COLO668 (cell line): ENCODE measurements at regions not wholly inside any gene's neighbourhood (a gene's known extent, or its start where the extent isn't known, plus 50 kb on each side); places are given as distances from the start of the nearest gene placed in this dataset.

Experiments used
- DNase-seq: peaks from one replicate; lab custom pipeline; 2025; ENCODE audit not compliant: unreplicated experiment; lab: John Stamatoyannopoulos, UW

- DNase-seq, result peak; percentile 46
Observed at GRCh38 chr4:57442831-57443291, 332.7 kb upstream of the IGFBP7 start.

DNA sequence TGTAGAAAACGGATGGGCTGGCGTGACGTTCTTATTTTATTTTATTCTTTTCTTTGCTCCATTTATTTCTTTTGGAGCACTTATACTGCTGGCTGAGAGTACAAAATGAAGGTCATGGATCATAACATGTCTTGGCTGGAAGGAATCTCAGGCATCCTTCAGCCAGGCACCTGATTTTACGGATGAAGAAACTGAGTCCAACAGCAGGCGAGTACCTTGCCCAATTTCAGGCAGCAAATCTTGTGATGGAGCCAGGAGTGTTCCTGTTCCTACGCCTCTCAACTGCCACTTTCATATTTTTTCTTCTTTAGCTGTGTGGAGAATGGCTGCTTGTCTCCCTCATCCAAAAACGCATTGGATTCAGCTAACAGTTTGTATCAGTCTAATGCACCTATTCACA lies 332.1 kb upstream of the IGFBP7 start:
- no peak for DNase-seq

- DNase-seq, result no peak
Observed at GRCh38 chr4:57437649-57438048, 327.5 kb upstream of the IGFBP7 start.

GRCh38 chr4:57435300-57435699 lies 325.1 kb upstream of the IGFBP7 start:
- no peak for DNase-seq

- peak; percentile 22 for DNase-seq
Observed at GRCh38 chr4:57430726-57431125, 320.5 kb upstream of the IGFBP7 start.

- peak; percentile 66 for DNase-seq
Observed at GRCh38 chr4:57426779-57427395, 316.7 kb upstream of the IGFBP7 start.

GRCh38 chr4:57425610-57426009 lies 315.4 kb upstream of the IGFBP7 start:
- no peak for DNase-seq

GRCh38 chr4:57424232-57424897 lies 314.2 kb upstream of the IGFBP7 start:
- DNase-seq, result no peak

GRCh38 chr4:57418133-57418532 lies 307.9 kb upstream of the IGFBP7 start:
- DNase-seq, result no peak

DNA sequence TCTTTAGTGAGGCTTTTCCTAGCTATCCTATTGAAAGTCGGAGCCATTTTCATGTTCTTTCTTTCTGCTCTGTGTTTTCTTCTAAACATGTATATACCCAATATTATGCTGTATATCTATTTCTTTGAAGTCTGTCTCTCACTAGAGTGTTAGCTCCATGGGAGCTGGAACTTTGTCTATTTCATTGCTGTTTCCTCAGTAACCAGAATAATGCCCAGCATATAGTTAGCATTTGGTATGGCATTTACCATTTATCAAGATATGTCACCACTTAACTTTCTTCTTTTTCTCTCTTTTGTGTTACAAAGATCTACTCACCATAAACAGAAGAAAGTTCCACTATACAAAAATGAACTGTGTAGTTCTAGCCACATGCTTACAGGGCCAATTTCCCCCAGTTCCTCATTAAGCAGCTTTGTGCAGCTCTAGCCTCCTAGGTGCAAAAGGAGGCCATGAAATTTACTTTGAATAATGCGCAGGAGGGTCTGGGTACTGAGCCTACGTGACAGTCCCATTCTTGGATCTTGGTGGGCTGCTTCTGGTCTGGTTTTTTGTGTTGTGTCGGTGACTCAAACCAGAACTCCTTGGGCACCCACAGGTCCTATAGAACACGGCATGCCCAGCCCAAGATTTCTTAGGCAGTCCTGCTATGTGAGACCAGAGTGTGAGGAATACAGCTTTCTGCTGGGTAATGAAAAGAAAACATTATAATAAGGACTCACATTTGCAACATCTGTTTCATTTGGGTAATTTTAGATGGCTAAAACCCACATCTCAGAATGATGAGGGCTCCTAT lies 302.3 kb upstream of the IGFBP7 start:
- no peak for DNase-seq

GRCh38 chr4:57410331-57411052 lies 300.3 kb upstream of the IGFBP7 start:
- no peak for DNase-seq

DNA sequence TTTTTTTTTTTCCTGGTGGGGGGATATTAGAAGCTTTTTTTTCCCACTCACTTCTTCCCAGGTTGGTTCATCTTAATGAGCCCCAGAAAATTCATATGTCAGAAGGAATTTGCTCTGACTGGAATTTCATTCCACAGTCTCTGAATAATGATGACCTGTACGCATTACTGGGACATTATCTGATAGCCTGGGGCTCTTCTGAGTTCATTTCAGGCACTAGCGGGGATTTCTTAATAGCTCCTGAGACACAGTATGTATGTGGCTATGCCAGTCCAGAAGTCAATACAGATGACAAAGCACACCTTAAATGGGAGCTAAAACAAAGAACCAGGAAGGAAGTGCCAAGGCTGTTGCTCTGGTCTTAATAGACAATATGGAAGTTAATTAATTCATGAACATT lies 295.2 kb upstream of the IGFBP7 start:
- DNase-seq, result no peak

DNA sequence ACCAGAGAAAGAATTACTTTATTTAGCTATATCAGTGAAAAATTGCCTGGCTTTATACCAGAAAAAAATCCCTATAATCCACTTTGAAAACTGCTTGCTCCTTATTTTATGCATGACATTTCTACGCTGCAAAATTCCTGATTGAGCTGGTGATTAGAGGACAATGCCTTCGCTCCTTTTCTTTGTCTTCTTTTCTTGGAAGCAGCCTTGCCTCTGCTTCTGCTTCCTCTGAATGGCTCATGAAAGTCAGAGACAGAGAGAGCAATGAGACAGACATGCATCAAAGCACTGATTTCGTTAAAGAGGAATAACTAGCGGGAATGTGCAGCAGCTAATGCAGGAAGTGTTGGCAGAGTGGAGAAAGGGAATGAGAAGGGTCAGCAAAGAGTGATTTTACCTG lies 294.3 kb upstream of the IGFBP7 start:
- no peak for DNase-seq

DNA sequence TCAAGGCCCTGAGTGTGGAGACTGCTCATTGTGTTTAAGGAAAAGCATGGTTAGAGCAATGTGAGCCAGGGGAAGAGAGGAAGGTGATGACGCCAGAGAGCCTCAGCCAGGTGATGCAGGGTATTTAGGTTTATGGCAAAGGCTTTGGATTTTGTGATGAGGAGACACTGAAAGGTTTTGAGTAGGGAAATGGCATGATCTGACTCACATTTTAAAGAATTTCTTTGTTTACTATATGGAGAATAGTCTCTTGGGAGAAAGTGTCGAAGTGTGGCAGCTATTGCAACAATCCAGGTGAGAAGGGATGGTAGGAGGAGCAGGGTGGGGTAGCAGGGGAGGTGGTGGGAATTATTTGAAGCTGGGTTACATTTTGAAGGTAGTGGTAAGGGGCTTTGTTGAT lies 293.4 kb upstream of the IGFBP7 start:
- no peak for DNase-seq

- DNase-seq, result no peak
Observed at GRCh38 chr4:57401586-57401985, 291.4 kb upstream of the IGFBP7 start.

DNA sequence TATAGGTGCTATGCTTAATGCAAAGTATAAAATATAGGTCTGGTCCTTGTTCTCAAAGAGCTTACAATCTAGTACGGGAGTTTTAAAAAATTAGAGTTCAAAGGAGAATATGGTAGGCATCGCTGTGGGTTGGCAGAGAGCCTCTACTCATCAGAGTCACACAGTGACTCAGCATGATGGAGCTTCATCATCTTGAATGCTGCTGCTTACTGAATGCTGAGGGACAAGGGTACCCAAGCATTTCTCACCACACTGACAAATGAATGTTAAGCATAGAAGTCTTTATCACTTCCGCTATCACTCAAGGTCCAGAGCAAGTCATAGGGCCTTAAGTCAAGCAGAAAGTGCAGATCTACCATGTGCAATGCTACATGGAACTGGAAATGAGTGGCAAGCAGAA lies 268.6 kb upstream of the IGFBP7 start:
- no peak for DNase-seq

GRCh38 chr4:57374866-57375595 lies 264.8 kb upstream of the IGFBP7 start:
- no peak for DNase-seq

DNA sequence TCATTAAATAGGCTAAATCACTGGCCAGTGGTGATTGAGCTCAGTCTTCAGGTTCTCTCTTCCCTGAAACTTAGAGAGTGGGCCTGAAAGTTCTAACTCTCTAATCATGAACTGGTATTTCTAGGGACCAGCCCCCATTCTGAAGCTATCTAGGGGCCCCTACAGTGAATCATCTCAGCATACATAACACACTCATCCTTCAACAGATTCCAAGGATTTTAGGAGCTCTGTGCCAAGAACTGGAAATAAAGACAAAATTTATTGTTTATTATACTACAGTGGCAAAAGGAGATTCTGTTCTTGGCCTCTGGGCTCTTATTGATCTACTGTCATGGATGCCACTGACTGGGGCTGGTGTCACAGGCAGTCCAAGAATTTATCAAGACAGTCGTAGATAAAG lies 263.8 kb upstream of the IGFBP7 start:
- DNase-seq, result no peak

DNA sequence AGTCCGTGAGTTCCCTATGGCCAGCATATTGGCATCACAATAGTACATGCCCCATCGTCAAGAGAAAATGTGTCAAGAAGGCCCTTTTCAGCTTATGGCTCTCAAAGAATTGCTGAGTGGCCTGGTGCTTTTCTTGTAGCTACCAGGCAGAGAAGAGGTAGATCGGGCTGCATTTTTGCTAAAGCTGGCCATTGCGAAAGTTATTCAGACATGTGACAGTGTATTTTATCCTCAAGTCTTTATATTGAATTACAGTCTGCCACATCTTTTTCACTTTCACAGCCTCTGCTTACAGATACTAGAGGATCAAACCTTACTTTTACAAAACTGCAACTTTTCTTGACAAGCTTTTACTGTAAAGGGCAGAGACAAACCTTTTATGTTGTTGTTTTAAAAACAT lies 261.5 kb upstream of the IGFBP7 start:
- no peak for DNase-seq

DNA sequence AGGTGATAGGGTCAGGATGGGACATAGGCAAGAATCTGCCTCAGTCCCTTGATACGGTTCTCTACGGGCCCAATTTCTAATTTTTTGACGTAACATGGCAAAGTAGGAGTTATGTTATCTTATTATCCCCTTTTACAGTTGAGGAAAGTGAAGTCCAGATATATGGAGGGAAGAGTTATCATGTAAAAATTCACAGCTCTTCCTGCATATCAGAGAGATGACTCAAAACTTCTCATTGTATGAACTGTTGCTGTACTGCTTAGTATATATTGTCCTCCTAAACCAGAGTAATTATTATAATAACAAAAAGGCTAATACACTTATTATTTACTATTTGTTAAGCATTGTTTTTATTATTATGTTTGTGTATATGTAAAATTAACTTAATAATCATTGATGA lies 260.5 kb upstream of the IGFBP7 start:
- DNase-seq, result no peak

DNA sequence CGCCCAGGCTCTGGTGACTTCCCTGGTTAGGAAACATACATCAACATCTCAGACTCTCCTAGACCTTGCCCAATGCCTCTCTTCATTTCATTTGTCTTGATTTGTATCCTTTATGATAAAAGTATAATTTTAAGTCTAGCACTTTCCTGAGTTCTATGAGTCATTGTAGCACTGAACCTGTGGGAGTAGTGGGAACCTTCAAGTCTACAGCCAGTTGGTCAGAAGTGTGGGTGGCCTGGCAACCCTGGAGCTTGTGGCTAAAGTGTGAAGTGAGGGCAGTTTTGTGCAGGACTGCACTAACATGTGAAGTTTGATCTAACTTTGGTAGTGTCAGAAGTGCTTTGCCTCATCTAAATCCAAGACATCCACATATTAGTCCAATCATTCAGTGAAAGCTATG lies 259.3 kb upstream of the IGFBP7 start:
- DNase-seq, result no peak
